Esophagus squamous epithelium (tissue), 5 donors: ENCODE measurements at regions not wholly inside any gene's neighbourhood (a gene's known extent, or its start where the extent isn't known, plus 50 kb on each side); places are given as distances from the start of the nearest gene placed in this dataset.

Experiments
- DNase-seq: peaks from one replicate; lab custom pipeline; 2025; lab: John Stamatoyannopoulos, UW
- H3K27ac ChIP-seq, 4 donors: fragments of 200-600 bp; sonication (generic); one replicate each; pipeline ENCODE4 v1.5.1; 2016 to 2019; ENCODE audit warnings: mild to moderate bottlenecking in 1 of 4
- H3K27me3 ChIP-seq, 4 donors: fragments of 200-600 bp; sonication (generic); 1 replicate in 3 of 4; 2 replicates in 1 of 4; pipeline versions ENCODE4 v1.5.1 to v1.6.0; 2017 to 2021; ENCODE audit warnings: antibody characterized with exemption in 1 of 4
- H3K36me3 ChIP-seq, 3 donors: fragments of 200-600 bp; sonication (generic); one replicate each; pipeline ENCODE4 v1.5.1; 2016 to 2019
- H3K4me1 ChIP-seq, 3 donors: fragments of 200-600 bp; sonication (generic); one replicate each; pipeline ENCODE4 v1.5.1; 2017 to 2019
- H3K4me3 ChIP-seq, 4 donors: fragments of 200-600 bp; sonication (generic); 1 replicate in 3 of 4; 2 replicates in 1 of 4; pipeline ENCODE4 v1.5.1; 2016 to 2019; ENCODE audit warnings: mild to moderate bottlenecking in 2 of 4, moderate library complexity in 1 of 4
- H3K9me3 ChIP-seq, 3 donors: fragments of 200-600 bp; sonication (generic); one replicate each; pipeline ENCODE4 v1.5.1; 2016 to 2019
- CTCF ChIP-seq, 6 experiments: fragments of 450-650 bp in 4 of 6; fragments of 200-600 bp in 2 of 6; sonication (generic) in 2 of 6; IDR thresholded peaks; one replicate each; pipeline ENCODE4 v1.5.1; 2016 to 2019; ENCODE audit warnings: antibody characterized with exemption in 6 of 6, mild to moderate bottlenecking in 4 of 6, moderate library complexity in 4 of 6
- POLR2A ChIP-seq, 4 donors: fragments of 450-650 bp; IDR thresholded peaks; one replicate each; pipeline ENCODE4 v1.6.1; 2017; ENCODE audit warnings: antibody characterized with exemption in 4 of 4, mild to moderate bottlenecking in 4 of 4, moderate library complexity in 3 of 4
- WGBS, 2 donors: methylation state at CpG; one replicate each; pipeline ENCODE4 v1.1.5; 2018; 5-methylcytosine and 5-hydroxymethylcytosine counted together
- intact Hi-C: fragments of 100-400 bp; cut with DNase I; formaldehyde crosslinking; loops from one replicate; pipeline ENCODE4 v1.15.0; 2022
- donor health status: DM: yes; HTN: yes; CAD: no.

GRCh38 chr5:45098483-45098882 is 289.7 kb downstream of the MRPS30 start:
- DNase-seq: no peak
- Histone ChIP-seq H3K36me3 (no peaks in the 10 kb centered on the region), H3K4me3 (no peak overlapping the region), H3K27me3 (no peaks in the 10 kb centered on the region), H3K27ac (no peak overlapping the region), H3K4me1 (no peaks in the 10 kb centered on the region), H3K9me3 (no peaks in the 10 kb centered on the region)
- TF ChIP-seq POLR2A (IDR thresholded peaks at IDR 0.05): no peak
- TF ChIP-seq CTCF (IDR thresholded peaks at IDR 0.05): no peak
- WGBS, 2 donors: 65 to 84% methylated on average over 2 to 3 of the region's 3 CpGs
- intact Hi-C loops: no loop called here

DNA sequence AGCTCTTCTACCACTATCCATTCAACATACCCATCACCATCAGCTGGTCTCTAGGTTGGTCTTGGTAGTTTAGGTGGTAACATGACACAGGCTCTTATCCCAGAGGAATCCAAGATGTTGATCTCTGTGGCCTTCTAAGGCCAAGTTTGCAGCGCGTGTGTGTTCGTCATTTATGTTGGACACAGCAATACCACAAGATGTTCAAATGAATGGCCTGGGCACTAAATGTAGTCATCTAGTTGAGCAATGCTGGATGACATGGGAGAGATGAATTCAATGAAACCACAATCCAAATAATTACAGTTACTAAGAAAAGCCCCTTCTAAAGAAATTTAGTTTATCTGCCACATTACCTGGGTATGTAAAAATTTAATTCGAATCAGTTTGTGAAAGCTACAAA is 292.4 kb downstream of the MRPS30 start:
- Histone ChIP-seq H3K27ac (no peak overlapping the region), H3K9me3 (no peaks in the 10 kb centered on the region), H3K27me3 (no peaks in the 10 kb centered on the region), H3K4me1 (no peaks in the 10 kb centered on the region), H3K36me3 (no peaks in the 10 kb centered on the region), H3K4me3 (no peak overlapping the region)
- WGBS, 2 donors: 78 to 94% methylated on average over 1 to 4 of the region's 4 CpGs
- intact Hi-C loops: no loop called here
- DNase-seq: no peak
- no peak for TF ChIP-seq POLR2A (IDR thresholded peaks at IDR 0.05)
- no peak for TF ChIP-seq CTCF (IDR thresholded peaks at IDR 0.05)

DNA sequence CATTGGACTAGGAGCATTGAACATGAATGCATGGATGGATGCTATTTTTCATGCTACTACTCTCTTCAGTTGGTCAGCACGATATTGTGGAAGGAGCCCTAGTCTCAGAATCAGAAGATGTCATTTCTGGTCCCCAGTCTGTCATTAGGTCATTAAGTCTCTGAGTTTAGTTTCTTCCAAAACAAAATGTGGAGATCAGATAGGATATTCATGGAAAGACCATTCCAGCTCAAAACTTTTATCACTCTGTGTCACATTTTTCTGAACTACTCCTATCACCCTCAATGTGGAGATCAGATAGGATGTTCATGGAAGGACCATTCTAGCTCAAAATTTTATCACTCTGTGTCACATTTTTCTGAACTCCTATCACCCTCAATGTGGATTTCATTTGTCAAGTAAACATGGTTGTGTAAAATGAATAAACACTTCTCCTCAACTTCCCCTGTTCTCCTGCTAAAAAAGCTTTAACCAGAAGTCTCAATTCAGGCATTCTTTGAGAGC is 296.8 kb downstream of the MRPS30 start:
- WGBS, 2 donors: 58 to 64% methylated on average over 1 of the region's 1 CpG
- H3K36me3 ChIP-seq: no peaks in the 10 kb centered on the region
- H3K4me3 ChIP-seq: no peak overlapping the region
- no peaks in the 10 kb centered on the region for H3K4me1 ChIP-seq
- no peak for TF ChIP-seq POLR2A (IDR thresholded peaks at IDR 0.05)
- TF ChIP-seq CTCF (IDR thresholded peaks at IDR 0.05): no peak
- H3K27me3 ChIP-seq: no peaks in the 10 kb centered on the region
- no peaks in the 10 kb centered on the region for H3K9me3 ChIP-seq
- no peak for DNase-seq
- no peak overlapping the region for H3K27ac ChIP-seq
- intact Hi-C loops: no loop called here

- no peaks in the 10 kb centered on the region for H3K9me3 ChIP-seq
Observed at GRCh38 chr5:45109062-45109461, 300.3 kb downstream of the MRPS30 start.

GRCh38 chr5:45109636-45110035 is 300.9 kb downstream of the MRPS30 start:
- DNase-seq: no peak
- no peak overlapping the region for H3K27ac ChIP-seq

More at GRCh38 chr5:45109062-45109461, 300.3 kb downstream of the MRPS30 start:
- WGBS, 2 donors: 54 to 86% methylated on average over 1 of the region's 1 CpG
- Histone ChIP-seq H3K27me3 (no peaks in the 10 kb centered on the region), H3K36me3 (no peaks in the 10 kb centered on the region), H3K4me1 (no peaks in the 10 kb centered on the region), H3K4me3 (no peak overlapping the region), H3K27ac (no peak overlapping the region)
- intact Hi-C loops: no loop called here
- DNase-seq: no peak
- TF ChIP-seq POLR2A (IDR thresholded peaks at IDR 0.05) (no peak), CTCF (IDR thresholded peaks at IDR 0.05) (no peak)

More at GRCh38 chr5:45109636-45110035, 300.9 kb downstream of the MRPS30 start:
- TF ChIP-seq CTCF (IDR thresholded peaks at IDR 0.05) (no peak), POLR2A (IDR thresholded peaks at IDR 0.05) (no peak)
- Histone ChIP-seq H3K36me3 (no peaks in the 10 kb centered on the region), H3K27me3 (no peaks in the 10 kb centered on the region), H3K4me3 (no peak overlapping the region), H3K9me3 (no peaks in the 10 kb centered on the region), H3K4me1 (no peaks in the 10 kb centered on the region)
- intact Hi-C loops: no loop called here
- WGBS, 2 donors: 22 to 30% methylated on average over 1 of the region's 1 CpG
